ENCODE measurements at regions not wholly inside any gene's neighbourhood (a gene's known extent, or its start where the extent isn't known, plus 50 kb on each side); places are given as distances from the start of the nearest gene placed in this dataset.

GRCh38 chr15:98387866-98388265 is 260.5 kb upstream of the IGF1R start:
- no peak for DNase-seq (ENCODE audit: low spot score)

- DNase-seq (ENCODE audit: low spot score): no peak
These were observed 257.3 kb upstream of the IGF1R start for GRCh38 chr15:98390946-98391530.

GRCh38 chr15:98391568-98391967 is 256.8 kb upstream of the IGF1R start:
- no peak for DNase-seq (ENCODE audit: low spot score)

DNA sequence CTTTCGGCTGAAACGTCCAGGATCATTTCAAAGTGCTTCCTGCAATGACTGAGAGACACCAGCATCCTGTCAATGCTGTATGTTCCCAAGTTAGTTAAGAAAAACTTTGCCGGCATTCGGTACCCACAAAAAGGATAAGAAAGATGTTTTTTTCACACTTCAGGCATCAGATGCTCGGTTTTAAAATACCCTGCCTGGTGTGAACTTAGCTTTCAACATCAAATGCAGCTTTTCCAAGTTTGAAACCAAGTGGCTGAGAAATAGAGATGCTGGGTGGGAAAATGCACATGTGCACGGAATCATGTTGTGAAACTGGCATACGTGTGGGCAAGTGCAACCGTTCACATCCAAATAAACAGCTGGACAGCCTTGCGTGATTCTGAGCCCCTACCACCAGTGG is 254.9 kb upstream of the IGF1R start:
- no peak for DNase-seq (ENCODE audit: low spot score)

- no peak for DNase-seq (ENCODE audit: low spot score)
These were observed 253.8 kb upstream of the IGF1R start for GRCh38 chr15:98394546-98394945.

DNA sequence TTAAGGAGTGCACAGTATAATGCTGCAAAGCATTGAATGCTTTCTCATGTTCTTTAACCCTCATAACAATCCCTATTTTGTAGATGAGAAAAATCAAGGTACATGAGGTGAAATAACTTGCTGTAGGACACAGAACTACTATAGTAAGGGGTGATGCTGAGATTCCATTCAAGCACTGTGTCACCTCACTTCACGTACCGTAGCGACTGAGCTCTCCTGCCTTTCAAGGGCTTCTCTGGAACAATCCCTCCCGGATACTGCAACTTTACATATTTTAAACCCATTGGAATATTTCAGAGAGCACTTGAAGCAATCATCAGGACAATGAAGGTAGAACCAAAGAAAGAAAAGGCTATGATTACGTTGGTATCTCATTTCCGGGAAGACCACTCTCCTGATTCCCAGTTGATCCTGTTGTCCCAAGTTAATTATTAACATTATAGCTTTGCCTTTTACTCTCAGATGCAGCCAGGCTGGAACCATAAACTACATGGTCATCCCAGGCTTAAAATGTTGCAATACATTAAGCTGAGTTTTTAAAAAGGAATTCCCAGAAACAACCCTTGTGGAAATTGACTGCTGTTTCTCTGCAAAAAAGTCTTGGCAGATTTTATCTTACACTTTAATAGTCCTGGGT is 252.2 kb upstream of the IGF1R start:
- DNase-seq (ENCODE audit: low spot score): no peak

DNA sequence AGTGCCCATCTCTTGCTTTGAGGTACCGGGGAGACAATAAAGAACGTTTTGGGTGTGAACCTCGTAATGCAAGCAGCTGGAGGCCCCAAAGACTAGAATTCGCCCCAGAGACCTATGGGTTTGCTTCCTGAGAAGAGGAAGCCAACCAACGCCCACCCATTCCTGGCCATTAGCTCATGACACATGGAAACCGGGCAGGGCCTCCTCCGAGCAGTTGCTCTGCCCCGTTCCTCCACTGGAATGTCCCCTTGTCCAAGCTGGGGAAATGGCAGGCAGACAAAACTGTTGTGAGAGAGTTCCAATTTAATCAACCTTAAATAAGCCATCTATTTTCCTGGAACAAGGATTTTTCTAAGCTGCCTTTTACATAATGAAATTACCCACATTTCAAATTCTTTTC is 250.9 kb upstream of the IGF1R start:
- no peak for DNase-seq (ENCODE audit: low spot score)

- DNase-seq (ENCODE audit: low spot score): no peak
These were observed 250.3 kb upstream of the IGF1R start for GRCh38 chr15:98398056-98398455.

- no peak for DNase-seq (ENCODE audit: low spot score)
These were observed 249.5 kb upstream of the IGF1R start for GRCh38 chr15:98398886-98399285.

DNA sequence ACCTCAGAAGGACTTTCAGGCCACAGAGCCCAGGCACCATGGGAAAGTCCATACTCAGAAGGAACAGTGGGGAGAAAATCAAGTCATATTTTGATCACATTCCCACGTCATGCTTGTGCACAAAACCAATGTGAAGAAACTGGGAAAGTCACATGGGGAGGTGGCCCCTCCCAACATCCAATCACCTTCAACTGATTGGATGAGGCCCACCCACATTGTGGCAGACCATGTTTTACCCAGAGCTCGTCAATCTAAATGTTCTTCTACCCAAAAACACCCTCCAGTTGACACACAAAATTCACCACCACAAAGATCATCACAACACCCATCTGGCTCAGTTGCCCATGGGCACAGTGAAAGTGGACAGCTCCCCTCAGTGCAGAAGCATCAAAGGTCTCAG is 248.2 kb upstream of the IGF1R start:
- DNase-seq (ENCODE audit: low spot score): no peak

- DNase-seq (ENCODE audit: low spot score): no peak
These were observed 247.3 kb upstream of the IGF1R start for GRCh38 chr15:98401029-98401428.

- no peak for DNase-seq (ENCODE audit: low spot score)
These were observed 245.9 kb upstream of the IGF1R start for GRCh38 chr15:98402486-98402885.

- no peak for DNase-seq (ENCODE audit: low spot score)
These were observed 245.2 kb upstream of the IGF1R start for GRCh38 chr15:98403169-98403568.

GRCh38 chr15:98403569-98403968 is 244.8 kb upstream of the IGF1R start:
- no peak for DNase-seq (ENCODE audit: low spot score)

DNA sequence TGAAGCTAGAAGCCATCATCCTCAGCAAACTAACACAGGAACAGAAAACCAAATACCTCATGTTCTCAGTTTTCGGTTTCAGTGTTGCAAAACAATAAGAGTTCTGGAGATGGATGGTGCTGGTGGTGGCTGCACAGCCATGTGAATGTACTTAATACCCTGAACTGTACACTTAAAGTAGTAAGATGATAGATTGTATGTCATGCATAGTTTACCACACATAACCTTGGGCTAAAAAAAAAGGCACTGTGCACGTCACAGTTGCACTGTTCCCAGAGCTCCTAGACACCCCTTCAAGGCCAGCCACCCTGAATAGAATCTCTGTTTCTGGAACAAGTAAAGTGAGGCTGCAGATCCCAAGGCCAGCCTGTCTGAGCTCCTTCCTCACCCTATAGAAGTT is 243.3 kb upstream of the IGF1R start:
- DNase-seq (ENCODE audit: low spot score): no peak

DNA sequence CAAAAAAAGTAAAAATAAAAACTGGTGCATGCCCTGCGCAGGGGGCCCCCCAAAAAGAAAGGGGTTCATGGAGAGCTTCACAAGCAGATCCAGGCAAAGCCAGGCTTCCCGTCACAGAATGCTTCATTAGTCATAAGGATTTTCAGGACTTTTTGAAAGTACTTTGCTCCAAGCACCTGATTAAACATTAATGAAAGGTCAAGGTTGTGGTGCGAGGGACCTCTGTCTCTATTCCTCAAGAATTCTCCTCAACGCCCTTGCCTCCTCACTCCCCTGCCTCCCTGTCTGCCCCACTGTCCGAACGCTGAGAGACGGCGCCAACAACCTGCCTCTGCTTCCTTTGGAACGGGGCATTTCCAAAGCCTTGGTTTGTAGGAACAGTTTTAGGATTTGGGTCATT is 240.1 kb upstream of the IGF1R start:
- no peak for DNase-seq (ENCODE audit: low spot score)

DNA sequence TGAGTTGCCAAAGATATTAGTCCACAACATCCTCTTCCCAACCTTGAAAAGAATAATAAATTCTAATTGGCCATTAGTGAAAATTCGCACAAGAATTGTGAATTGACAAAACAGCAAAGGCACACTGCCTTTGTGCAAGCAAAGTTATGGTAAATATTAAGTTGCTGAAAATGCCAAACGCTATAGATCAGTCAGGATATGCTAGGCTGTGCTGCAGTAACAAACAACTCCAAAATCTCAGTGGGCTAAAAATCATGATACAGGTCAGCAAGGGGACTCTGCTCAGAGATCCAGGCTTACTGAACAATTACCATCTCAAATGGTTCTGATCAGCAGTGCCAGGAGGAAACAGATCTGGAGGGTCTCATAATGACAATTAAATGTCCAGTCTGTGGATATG is 238.0 kb upstream of the IGF1R start:
- DNase-seq (ENCODE audit: low spot score): no peak

DNA sequence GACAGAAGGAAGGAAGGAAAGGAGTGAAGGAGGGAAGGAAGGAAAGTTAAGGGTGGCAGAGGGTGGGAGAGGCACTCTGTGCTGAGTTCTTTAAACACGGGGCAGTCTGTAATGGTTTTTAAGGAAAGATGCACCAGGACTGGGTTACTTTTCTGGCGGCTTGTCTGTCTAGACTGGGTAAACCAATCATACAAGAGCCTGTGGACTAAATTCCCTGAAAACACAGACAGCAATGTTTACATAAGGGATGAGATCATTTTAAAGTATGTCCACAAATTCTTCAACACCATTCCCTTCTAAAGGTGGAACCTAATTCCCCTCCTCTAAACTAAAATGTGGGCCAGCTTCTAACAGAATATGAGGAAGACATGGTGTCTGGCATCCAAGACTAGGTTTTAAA is 235.5 kb upstream of the IGF1R start:
- no peak for DNase-seq (ENCODE audit: low spot score)

- no peak for DNase-seq (ENCODE audit: low spot score)
These were observed 234.3 kb upstream of the IGF1R start for GRCh38 chr15:98413933-98414546.

- no peak for DNase-seq (ENCODE audit: low spot score)
These were observed 232.0 kb upstream of the IGF1R start for GRCh38 chr15:98416222-98416855.

- DNase-seq (ENCODE audit: low spot score): no peak
These were observed 231.0 kb upstream of the IGF1R start for GRCh38 chr15:98417346-98417745.

GRCh38 chr15:98418122-98418521 is 230.2 kb upstream of the IGF1R start:
- DNase-seq (ENCODE audit: low spot score): no peak

- no peak for DNase-seq (ENCODE audit: low spot score)
These were observed 229.1 kb upstream of the IGF1R start for GRCh38 chr15:98419173-98419780.

Measured in hepatic stellate cell (primary cell).